ENCODE measurements at regions not wholly inside any gene's neighbourhood (a gene's known extent, or its start where the extent isn't known, plus 50 kb on each side); places are given as distances from the start of the nearest gene placed in this dataset.
A peak's percentile ranks its signal among the peaks of the same experiment; 100 is the strongest.
"Not testable (repeated sequence)": the region's sequence is repeated elsewhere in the genome, so short reads cannot be mapped to it uniquely, and the experiment has no call there.

DNA sequence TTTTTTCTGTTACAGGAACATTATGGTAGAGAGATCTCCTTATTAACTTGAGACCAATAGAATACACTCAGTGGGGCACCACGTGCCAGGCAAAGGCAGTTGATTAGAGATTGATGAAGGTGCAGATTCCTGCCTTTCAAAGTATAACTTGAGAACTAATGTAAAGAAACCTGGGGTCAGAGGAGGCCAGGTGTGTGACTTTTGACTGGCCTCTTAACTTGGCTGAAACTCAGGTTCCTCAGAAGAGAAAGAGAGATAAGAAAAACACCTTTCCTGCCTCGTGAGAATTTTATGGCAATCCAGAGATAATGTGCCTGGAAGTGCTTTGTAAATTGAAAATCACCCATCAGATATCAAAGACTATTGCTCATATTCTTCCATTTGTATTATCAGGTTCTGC, 110.7 kb upstream of the GZMB start:
- DNase-seq (ENCODE audit: low read depth, low spot score), result no peak

DNA sequence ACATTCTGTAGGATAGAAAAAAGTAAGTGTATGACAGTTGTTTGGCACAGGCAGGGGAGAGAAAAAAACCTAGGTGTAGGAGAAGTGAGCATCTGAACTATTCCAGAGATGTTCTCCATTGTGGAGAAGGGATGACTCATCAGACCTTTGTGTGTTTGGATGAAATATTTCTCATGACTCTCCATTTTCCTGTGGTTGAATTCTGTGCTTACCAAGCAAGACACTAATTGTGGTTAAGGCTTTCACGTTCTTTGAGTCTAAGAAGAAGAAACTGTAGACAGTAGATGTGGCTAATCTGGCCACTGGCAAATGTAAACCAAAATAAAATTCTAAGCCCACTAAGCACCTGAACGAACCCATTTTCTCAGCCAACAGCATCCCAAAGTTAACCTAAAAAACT, 107.9 kb upstream of the GZMB start:
- no peak for DNase-seq (ENCODE audit: low read depth, low spot score)

- no peak for DNase-seq (ENCODE audit: low read depth, low spot score)
Observed at GRCh38 chr14:24735984-24736630, 102.1 kb upstream of the GZMB start.

GRCh38 chr14:24734917-24735500, 101.0 kb upstream of the GZMB start:
- DNase-seq (ENCODE audit: low read depth, low spot score), result no peak

DNA sequence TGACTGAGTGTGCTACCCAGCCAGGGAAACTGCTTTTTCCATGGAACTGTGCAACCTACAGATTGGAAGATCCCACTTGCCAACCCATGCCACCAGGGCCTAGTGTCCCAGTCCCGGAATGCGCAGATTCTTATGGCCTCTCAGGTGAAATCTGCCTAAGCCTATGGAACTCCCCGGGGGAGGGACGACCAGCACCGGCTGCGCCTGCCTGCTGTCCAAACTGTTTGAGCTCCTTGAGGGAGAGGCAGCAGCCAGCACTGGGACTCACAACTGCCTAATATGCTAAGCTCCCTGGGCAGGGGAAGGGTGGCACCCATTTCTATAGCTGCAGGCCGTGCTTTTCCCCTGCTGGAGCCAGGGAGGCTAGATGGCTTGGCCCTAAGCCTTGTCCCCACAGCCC, 92.5 kb upstream of the GZMB start:
- no peak for DNase-seq (ENCODE audit: low read depth, low spot score)

GRCh38 chr14:24725311-24725710, 91.3 kb upstream of the GZMB start:
- DNase-seq (ENCODE audit: low read depth, low spot score), result no peak

DNA sequence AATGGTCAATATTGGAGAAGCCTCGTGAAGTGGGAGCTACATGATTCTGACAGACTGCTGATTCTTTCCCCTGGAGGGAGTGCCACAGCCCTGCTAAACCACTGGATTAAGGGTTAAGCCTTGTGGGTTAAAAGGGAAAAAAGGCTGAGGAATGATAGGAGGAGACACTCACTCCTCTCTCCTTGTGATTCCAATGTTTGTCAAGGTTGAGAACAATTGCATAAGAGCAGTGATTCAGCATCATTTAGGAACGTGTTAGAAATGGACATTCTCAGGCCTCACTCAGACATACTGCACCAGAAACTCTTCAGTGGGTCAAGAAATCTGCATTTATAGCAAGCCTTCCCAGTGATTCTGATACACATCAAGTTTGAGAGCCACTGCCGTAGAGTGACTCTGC, 87.8 kb upstream of the GZMB start:
- DNase-seq (ENCODE audit: low read depth, low spot score), result no peak

DNA sequence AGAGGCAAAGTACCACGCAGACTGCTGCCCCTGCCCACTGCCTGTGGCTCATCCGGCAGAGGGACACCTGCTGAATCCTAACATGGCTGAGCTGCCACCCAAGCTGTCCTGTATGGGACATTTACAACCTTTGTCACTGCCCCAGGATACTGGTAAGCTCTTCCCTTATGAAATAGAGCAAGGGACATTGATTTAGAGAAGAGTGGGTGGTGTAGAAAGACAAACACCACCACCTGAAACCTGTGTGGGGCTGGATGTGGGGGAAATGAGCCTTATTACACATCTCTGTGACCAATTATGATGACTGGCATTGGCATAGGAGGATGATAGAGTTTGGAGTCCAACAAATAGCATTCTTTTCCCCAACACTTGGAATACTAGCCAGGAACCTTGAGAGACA, 81.2 kb upstream of the GZMB start:
- DNase-seq (ENCODE audit: low read depth, low spot score), result no peak

DNA sequence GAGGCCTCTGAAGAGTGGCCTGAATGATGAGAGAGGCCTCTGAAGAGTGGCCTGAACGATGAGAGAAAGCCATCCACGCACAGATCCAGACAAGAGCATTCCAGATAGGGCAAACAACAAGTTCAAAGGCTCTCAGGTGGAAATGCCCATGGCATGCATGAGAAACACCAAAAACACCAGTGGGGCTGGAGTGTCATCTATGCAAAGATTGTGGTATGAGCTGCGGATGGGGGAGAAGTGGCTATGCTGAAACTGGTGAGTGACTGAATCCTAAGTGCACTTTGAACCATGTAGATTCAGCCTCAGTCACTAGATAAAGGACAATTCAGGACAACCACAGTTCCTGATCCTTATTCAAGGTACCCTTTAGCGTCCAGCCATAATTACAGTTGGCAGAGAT, 79.4 kb upstream of the GZMB start:
- DNase-seq (ENCODE audit: low read depth, low spot score), result no peak

DNA sequence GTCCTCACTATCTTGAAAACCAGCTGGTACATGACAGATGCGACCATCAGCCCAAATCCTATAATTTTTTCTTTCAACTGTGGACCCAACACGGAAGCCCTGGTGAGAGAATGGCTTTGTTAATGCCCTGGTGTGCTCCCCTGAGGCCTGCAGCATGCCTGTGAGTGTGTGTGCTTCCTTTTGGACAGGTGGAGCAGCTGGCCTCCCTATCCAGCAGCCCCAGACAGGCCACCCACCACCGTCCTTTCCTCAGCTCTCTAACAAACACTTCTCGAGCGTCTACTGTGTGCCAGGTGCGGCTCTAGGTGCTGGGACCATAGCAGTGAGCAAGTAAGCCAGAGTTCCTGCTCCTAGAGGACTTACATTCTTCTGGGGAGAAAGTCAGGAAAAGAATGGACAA, 78.9 kb upstream of the GZMB start:
- DNase-seq (ENCODE audit: low read depth, low spot score), result no peak

GRCh38 chr14:24712374-24712773, 78.4 kb upstream of the GZMB start:
- DNase-seq (ENCODE audit: low read depth, low spot score), result no peak

- DNase-seq (ENCODE audit: low read depth, low spot score), result peak; percentile 7
Observed at GRCh38 chr14:24710403-24711112, 76.6 kb upstream of the GZMB start.

DNA sequence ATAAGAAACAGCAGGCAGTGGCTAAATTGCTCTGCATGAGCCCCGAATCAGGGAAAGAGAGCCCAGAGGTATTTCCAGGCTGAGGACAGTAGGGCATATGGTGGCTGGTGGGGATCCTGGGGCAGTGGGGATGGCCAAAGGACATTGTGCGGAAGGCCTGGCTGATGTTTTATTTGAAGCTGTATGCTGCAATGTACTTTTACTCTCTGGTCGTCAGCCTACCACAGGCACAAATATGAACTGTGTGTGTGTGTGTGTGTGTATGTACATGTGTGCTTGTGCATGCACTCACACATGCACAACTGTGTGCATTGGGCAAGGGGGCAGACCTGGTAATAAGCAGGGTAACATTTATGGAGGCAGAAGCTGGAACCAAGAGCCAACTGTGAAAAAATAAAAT, 74.7 kb upstream of the GZMB start:
- DNase-seq (ENCODE audit: low read depth, low spot score), result no peak

DNA sequence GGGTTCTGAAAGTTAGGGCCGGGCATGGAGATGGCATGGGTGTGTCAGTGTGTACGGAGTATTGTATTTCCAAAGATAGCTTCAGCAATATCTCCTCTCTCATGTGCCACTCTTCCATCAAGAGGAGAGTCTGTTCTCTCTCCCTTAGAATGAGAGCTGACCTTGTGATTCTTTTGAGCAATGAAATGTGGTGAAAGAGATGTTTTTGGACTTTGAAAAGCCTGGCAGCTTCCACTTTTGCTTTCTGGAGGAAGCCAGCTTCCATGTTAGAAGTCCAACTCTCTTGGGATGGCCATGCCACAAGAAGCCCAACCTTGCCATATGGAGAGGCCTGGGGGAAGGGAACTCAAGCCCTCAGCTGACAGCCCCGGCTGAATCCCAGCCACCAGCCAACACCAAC, 72.4 kb upstream of the GZMB start:
- DNase-seq (ENCODE audit: low read depth, low spot score), result no peak

DNA sequence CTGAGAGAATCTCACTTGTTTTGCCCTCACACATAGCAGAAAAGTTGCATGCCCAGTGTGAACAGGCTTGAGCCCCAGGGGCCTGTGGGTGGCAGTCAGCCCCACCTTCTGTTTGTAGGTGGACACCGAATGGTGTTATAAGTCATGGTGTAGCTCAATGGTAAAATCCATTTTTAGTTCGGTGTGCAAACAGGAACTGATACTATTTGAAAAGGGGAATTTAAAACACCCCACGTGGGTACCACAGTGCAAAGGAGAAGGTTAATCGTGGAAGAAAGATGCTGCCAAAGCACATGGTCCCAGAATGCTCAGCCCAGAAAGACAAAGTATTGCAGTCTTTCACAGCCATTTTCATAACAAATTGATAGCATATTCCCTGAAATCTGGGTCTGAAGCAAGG, 71.8 kb upstream of the GZMB start:
- no peak for DNase-seq (ENCODE audit: low read depth, low spot score)

DNA sequence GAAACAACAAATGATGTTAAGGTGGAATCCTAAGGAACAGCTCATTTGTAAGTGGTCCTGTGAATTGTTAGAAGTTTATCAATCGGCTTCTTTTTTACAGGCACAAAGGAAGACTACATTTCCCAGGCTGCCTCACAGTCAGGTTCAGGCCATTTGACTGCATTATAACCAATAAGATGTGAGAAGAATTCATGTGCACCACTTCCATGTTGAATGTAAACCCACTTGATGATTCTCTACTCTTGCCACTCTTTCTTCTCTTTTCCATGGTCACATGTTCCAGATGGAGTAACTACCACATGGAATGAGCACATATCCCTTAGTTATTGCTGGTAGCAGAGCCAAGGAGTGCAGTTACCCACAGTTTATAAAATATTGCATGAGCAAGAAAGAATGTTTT, 67.1 kb upstream of the GZMB start:
- no peak for DNase-seq (ENCODE audit: low read depth, low spot score)

GRCh38 chr14:24700511-24700910, 66.5 kb upstream of the GZMB start:
- no peak for DNase-seq (ENCODE audit: low read depth, low spot score)

GRCh38 chr14:24699052-24699451, 65.1 kb upstream of the GZMB start:
- DNase-seq (ENCODE audit: low read depth, low spot score), result no peak

DNA sequence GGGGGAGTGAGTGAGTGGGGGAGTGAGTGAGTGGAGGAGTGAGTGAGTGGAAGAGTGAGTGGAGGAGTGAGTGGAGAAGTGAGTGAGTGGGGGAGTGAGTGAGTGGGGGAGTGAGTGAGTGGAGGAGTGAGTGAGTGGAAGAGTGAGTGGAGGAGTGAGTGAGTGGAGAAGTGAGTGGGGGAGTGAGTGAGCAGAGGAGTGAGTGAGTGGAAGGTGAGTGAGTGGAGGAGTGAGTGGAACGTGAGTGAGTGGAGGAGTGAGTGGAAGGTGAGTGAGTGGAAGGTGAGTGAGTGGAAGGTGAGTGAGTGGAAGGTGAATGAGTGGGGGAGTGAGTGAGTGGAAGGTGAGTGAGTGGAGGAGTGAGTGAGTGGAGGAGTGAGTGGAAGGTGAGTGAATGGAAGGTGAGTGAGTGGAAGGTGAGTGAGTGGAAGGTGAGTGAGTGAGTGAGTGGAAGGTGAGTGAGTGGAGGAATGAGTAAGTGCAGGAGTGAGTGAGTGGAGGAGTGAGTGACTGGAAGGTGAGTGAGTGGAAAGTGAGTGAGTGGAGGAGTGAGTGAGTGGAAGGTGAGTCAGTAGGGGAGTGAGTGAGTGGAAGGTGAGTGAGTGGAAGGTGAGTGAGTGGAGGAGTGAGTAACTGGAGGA, 62.4 kb upstream of the GZMB start:
- not testable (repeated sequence) for DNase-seq (ENCODE audit: low read depth, low spot score)

DNA sequence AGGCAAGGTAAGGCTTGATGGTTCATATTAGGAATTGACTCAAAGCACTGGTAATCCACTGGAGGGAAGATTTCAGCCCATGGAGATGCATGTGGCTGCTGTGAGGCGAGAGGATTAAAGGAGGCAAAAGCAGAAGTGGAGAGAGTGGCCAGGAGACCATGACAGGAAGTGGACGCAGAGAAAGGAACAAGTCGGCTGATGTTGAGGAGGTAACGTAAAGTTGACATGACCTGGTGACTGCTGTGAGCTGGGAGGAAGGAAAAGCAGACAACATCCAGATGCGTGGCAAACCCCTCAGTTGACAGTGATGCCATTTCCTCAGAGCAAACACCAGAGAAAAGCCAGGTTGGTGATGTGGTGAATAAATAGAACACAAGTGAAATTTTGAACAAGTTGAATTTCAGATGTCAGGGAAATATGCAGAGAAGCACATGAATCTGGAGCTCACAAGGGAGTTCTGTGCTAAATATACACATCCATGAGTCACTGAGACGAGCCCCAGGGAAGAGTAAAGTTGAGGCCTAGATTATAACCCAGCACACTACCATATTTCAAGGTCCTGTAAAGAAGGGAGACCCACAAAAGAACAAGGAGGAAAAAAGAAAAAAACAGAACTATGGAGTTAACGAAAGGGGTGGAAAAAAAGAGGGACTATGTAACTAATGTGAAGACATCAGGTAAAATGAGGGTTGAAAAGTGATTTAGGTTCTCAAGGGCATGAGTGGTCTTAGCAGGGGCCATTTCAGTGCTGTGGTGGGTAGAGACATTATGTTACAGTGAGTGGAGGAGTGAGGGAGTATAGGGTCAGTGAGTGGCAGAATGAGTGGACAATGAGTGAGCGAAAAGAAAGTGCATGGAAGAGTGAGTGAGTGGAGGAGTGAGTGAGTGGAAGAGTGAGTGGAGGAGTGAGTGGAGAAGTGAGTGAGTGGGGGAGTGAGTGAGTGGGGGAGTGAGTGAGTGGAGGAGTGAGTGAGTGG, 61.6 kb upstream of the GZMB start:
- no peak for DNase-seq (ENCODE audit: low read depth, low spot score)

DNA sequence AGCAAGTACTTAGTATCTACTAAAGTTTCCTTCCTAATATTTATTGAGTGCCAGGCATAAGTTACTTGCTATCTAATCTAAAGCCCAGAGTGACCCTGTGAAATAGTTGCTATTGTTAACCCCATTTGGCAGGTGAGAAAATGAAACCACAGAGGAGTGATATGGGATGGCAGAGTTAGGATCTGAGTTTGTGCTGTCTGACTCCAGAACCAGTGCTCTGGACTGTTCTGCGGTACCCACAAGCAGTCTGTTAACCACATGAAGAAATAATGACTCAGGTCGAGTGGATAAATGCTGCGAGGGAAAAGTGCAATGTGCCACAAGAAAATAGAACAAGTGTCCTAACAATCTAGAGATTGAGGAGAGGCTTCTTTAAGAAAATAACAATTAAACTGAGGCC, 60.7 kb upstream of the GZMB start:
- no peak for DNase-seq (ENCODE audit: low read depth, low spot score)

GRCh38 chr14:24693983-24694382, 60.0 kb upstream of the GZMB start:
- DNase-seq (ENCODE audit: low read depth, low spot score), result no peak

Data from activated naive CD8-positive, alpha-beta T cell treated with anti-CD3 and anti-CD28 coated beads, Interleukin-2, amount 50 U/mL, for 16 hours (primary cell).